Immature natural killer cell (primary cell): ENCODE measurements at regions not wholly inside any gene's neighbourhood (a gene's known extent, or its start where the extent isn't known, plus 50 kb on each side); places are given as distances from the start of the nearest gene placed in this dataset.

Experiments
- DNase-seq, 3 donors: peaks; one replicate each; pipeline ENCODE4 v3.0.0; 2022; ENCODE audit warnings: mixed read lengths in 1 of 3
- H3K27ac Mint-ChIP-seq, 6 donors: one replicate each; pipeline ENCODE4 v1.8.0; 2020; ENCODE audit warnings: mixed read lengths in 6 of 6, mild to moderate bottlenecking in 5 of 6, inconsistent platforms in 4 of 6, moderate library complexity in 3 of 6
- H3K27me3 Mint-ChIP-seq, 3 donors: one replicate each; pipeline ENCODE4 v1.8.0; 2020 to 2021; ENCODE audit warnings: low read depth in 3 of 3, mild to moderate bottlenecking in 3 of 3, mixed read lengths in 3 of 3, moderate library complexity in 3 of 3, inconsistent platforms in 1 of 3
- H3K36me3 Mint-ChIP-seq, 3 donors: one replicate each; pipeline ENCODE4 v1.8.0; 2020; ENCODE audit warnings: mixed read lengths in 3 of 3, inconsistent platforms in 2 of 3, mild to moderate bottlenecking in 2 of 3
- H3K4me1 Mint-ChIP-seq, 2 donors: one replicate each; pipeline ENCODE4 v1.8.0; 2020; ENCODE audit warnings: inconsistent platforms in 2 of 2, mild to moderate bottlenecking in 2 of 2, mixed read lengths in 2 of 2, moderate library complexity in 1 of 2
- H3K4me3 Mint-ChIP-seq, 5 donors: one replicate each; pipeline ENCODE4 v1.8.0; 2020; ENCODE audit warnings: mild to moderate bottlenecking in 5 of 5, mixed read lengths in 5 of 5, inconsistent platforms in 3 of 5, moderate library complexity in 3 of 5
- H3K9me3 Mint-ChIP-seq, 6 donors: one replicate each; pipeline ENCODE4 v1.8.0; 2020; ENCODE audit warnings: mild to moderate bottlenecking in 6 of 6, mixed read lengths in 6 of 6, inconsistent platforms in 4 of 6, moderate library complexity in 3 of 6

- Mint-ChIP-seq H3K4me3 (no peak overlapping the region), H3K36me3 (no peaks in the 10 kb centered on the region), H3K9me3 (peaks cover 7 to 50% (median 17%) of the 10 kb centered on the region in 6 donors), H3K4me1 (no peaks in the 10 kb centered on the region), H3K27me3 (peaks cover 0 to 2% (median 1%) of the 10 kb centered on the region in 3 donors), H3K27ac (no peak overlapping the region)
- DNase-seq, result no peak
Measured at GRCh38 chr15:25185156-25185710, 230.4 kb downstream of the SNRPN start.

- H3K27ac Mint-ChIP-seq, result no peak overlapping the region
- no peak overlapping the region for H3K4me3 Mint-ChIP-seq
- no peaks in the 10 kb centered on the region for H3K36me3 Mint-ChIP-seq
- no peaks in the 10 kb centered on the region for H3K4me1 Mint-ChIP-seq
- DNase-seq, result no peak
- H3K27me3 Mint-ChIP-seq, result peaks cover 0 to 2% (median 1%) of the 10 kb centered on the region in 3 donors
- peaks cover 6 to 53% (median 17%) of the 10 kb centered on the region in 6 donors for H3K9me3 Mint-ChIP-seq
Measured at GRCh38 chr15:25185791-25186190, 231.0 kb downstream of the SNRPN start.

DNA sequence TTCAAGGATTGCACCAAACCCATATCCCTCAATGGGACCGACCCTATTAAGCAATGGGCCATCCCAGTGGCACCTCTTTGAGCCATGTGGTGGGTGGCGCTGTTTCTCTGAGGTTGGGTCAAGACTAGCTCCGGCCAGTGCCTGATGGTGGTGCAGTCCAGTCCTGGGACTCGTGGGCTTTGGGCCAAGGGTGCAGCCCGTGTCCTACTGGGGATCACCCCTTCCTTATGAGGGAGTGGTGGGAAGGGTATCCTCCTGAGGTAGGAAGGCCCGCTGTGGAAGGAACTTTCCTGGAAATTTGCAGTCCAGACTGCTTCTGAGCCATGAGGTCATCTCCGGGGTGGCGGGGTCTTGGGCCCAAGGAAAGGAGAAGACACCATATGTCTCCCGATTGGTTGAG is 231.6 kb downstream of the SNRPN start:
- Mint-ChIP-seq H3K36me3 (no peaks in the 10 kb centered on the region), H3K9me3 (peaks cover 6 to 54% (median 17%) of the 10 kb centered on the region in 6 donors), H3K4me1 (no peaks in the 10 kb centered on the region), H3K27ac (no peak overlapping the region), H3K4me3 (no peak overlapping the region), H3K27me3 (peaks cover 0 to 2% (median 1%) of the 10 kb centered on the region in 3 donors)
- DNase-seq, result no peak

GRCh38 chr15:25186906-25187645 is 232.3 kb downstream of the SNRPN start:
- H3K36me3 Mint-ChIP-seq, result no peaks in the 10 kb centered on the region
- no peaks in the 10 kb centered on the region for H3K4me1 Mint-ChIP-seq
- H3K27ac Mint-ChIP-seq, result no peak overlapping the region
- no peak for DNase-seq
- peaks cover 6 to 53% (median 16%) of the 10 kb centered on the region in 6 donors for H3K9me3 Mint-ChIP-seq
- no peak overlapping the region for H3K4me3 Mint-ChIP-seq
- H3K27me3 Mint-ChIP-seq, result peaks cover 0 to 2% (median 1%) of the 10 kb centered on the region in 3 donors

DNA sequence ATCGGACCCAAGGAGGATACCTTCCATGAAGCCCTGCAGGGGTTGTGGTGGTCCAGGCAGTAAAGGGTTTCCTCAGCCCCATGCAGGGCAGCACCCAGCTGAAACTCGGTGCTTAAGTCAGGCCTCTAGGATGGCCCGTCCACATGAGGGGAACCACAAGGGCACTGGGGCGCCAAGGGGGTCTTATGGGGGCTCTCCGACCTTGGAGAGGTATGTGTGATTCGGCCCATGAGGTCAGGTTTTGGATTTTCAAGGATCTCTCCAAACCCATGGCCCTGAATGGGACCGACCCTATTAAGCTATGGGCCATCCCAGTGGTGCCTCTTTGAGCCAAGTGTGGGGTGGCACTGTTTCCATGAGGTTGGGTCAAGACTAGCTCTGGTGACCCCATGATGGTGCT is 233.3 kb downstream of the SNRPN start:
- peaks cover 0 to 2% (median 1%) of the 10 kb centered on the region in 3 donors for H3K27me3 Mint-ChIP-seq
- no peak for DNase-seq
- H3K4me1 Mint-ChIP-seq, result no peaks in the 10 kb centered on the region
- no peak overlapping the region for H3K4me3 Mint-ChIP-seq
- H3K36me3 Mint-ChIP-seq, result no peaks in the 10 kb centered on the region
- peaks cover 6 to 45% (median 11%) of the 10 kb centered on the region in 6 donors for H3K9me3 Mint-ChIP-seq
- H3K27ac Mint-ChIP-seq, result no peak overlapping the region

- H3K27ac Mint-ChIP-seq, result no peak overlapping the region
- no peaks in the 10 kb centered on the region for H3K4me1 Mint-ChIP-seq
- H3K27me3 Mint-ChIP-seq, result peaks cover 0 to 2% (median 1%) of the 10 kb centered on the region in 3 donors
- H3K9me3 Mint-ChIP-seq, result peaks cover 6 to 41% (median 11%) of the 10 kb centered on the region in 6 donors
- H3K36me3 Mint-ChIP-seq, result no peaks in the 10 kb centered on the region
- no peak overlapping the region for H3K4me3 Mint-ChIP-seq
- DNase-seq, result no peak
Measured at GRCh38 chr15:25188551-25189101, 233.8 kb downstream of the SNRPN start.

DNA sequence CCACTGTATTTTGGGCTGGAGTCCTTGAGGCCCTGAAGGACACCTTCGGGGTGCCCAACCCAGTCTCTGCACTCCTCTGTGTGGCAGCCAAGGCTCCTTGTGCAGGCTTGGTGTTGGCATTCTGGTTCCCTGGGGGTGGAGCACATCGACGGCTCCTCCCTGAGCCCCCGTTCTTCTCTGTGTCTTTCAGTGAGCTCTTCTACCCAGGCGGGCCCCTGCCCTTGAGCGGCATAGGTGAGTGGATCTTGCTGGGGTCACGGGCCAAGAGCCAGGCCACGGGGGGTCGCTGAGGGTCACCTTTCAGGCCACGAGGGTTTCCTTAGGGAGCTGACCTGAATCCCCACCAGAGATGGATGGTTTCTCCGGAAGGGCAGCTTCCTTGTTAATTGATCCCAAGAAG is 234.8 kb downstream of the SNRPN start:
- H3K9me3 Mint-ChIP-seq, result peaks cover 6 to 38% (median 11%) of the 10 kb centered on the region in 6 donors

DNA sequence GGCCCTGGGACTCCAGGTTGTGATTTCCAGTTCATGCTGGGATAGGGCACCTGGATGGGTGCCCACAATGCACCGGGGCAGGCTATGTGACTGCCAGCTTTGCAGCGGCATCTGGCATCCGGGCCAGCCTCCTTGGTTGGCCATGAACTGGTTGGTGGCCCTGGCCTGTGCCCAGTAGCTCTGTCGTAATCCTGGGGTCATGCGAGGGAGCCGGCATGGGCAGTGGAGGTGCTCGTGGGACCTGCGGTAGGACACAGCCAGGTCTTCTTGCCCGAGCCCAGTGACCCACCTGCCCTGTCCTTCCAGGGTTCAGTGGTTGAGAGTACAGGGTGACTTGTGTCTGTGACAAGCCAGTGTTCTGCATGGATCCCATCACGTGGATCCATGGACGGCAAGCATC is 237.9 kb downstream of the SNRPN start:
- Mint-ChIP-seq H3K27me3 (peaks cover 0 to 3% (median 0%) of the 10 kb centered on the region in 3 donors), H3K4me1 (no peaks in the 10 kb centered on the region), H3K36me3 (no peaks in the 10 kb centered on the region), H3K4me3 (no peak overlapping the region), H3K27ac (no peak overlapping the region), H3K9me3 (peaks cover 4 to 32% (median 10%) of the 10 kb centered on the region in 6 donors)
- DNase-seq, result no peak

More for the DNA sequence above, 234.8 kb downstream of the SNRPN start:
- Mint-ChIP-seq H3K4me1 (no peaks in the 10 kb centered on the region), H3K27me3 (peaks cover 0 to 2% (median 1%) of the 10 kb centered on the region in 3 donors), H3K27ac (no peak overlapping the region), H3K36me3 (no peaks in the 10 kb centered on the region), H3K4me3 (no peak overlapping the region)
- DNase-seq, result no peak

DNA sequence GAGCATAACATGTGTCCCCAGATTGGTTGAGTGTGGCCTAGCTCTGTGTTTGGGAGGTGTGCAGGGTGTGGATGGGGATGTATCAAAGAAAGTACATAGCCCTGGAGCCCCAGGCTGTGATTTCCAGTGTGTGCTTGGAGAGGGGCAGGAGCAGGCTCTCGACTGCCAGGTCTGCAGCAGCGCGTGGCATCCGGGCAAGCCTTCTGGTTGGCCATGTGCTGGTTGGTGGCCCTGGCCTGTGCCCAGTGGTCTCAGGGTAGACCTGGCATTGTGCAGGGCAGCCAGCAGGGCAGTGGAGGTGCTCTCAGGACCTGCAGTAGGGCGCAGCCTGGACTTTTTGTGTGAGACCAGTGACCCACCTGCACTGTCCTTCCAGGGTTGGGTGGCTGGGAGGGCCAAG is 231.5 kb downstream of the UBE3A start:
- Mint-ChIP-seq H3K4me1 (no peaks in the 10 kb centered on the region), H3K27me3 (peaks cover 0 to 1% (median 0%) of the 10 kb centered on the region in 3 donors), H3K9me3 (peaks cover 0 to 13% (median 11%) of the 10 kb centered on the region in 6 donors), H3K4me3 (no peak overlapping the region), H3K36me3 (no peaks in the 10 kb centered on the region), H3K27ac (no peak overlapping the region)
- no peak for DNase-seq

- DNase-seq, result no peak
- peaks cover 0 to 1% (median 0%) of the 10 kb centered on the region in 3 donors for H3K27me3 Mint-ChIP-seq
- H3K27ac Mint-ChIP-seq, result no peak overlapping the region
- H3K9me3 Mint-ChIP-seq, result peaks cover 0 to 13% (median 10%) of the 10 kb centered on the region in 6 donors
- no peaks in the 10 kb centered on the region for H3K36me3 Mint-ChIP-seq
- H3K4me3 Mint-ChIP-seq, result no peak overlapping the region
- H3K4me1 Mint-ChIP-seq, result no peaks in the 10 kb centered on the region
Measured at GRCh38 chr15:25208735-25209134, 230.1 kb downstream of the UBE3A start.

GRCh38 chr15:25220834-25221233 is 218.0 kb downstream of the UBE3A start:
- Mint-ChIP-seq H3K27ac (no peak overlapping the region), H3K36me3 (no peaks in the 10 kb centered on the region), H3K9me3 (peaks cover 0 to 12% (median 8%) of the 10 kb centered on the region in 6 donors), H3K4me1 (no peaks in the 10 kb centered on the region), H3K4me3 (no peak overlapping the region), H3K27me3 (no peaks in the 10 kb centered on the region)
- DNase-seq, result no peak

DNA sequence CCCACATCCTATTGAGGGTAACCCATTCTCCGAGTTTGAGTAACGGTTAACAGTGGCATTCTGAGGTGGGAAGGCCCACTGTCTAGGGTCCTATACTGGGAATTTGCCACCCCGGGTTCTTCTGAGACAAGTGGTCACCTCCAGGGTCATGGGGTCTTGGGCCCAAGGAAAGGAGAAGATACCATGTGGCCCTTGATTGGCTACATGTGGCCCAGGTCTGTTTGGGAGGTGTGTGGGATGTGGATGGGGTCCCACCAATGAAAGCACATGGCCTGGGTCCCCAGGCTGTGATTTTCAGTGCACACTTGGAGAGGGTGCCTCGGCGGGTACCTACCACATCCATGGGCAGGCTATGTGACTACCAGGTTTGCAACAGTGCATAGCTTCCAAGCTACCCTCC is 214.4 kb downstream of the UBE3A start:
- Mint-ChIP-seq H3K4me1 (no peaks in the 10 kb centered on the region), H3K27ac (no peak overlapping the region), H3K27me3 (no peaks in the 10 kb centered on the region), H3K9me3 (peaks cover 0 to 13% (median 6%) of the 10 kb centered on the region in 6 donors), H3K4me3 (no peak overlapping the region), H3K36me3 (no peaks in the 10 kb centered on the region)
- DNase-seq, result no peak

- H3K27me3 Mint-ChIP-seq, result no peaks in the 10 kb centered on the region
- H3K36me3 Mint-ChIP-seq, result no peaks in the 10 kb centered on the region
- no peak overlapping the region for H3K4me3 Mint-ChIP-seq
- H3K4me1 Mint-ChIP-seq, result no peaks in the 10 kb centered on the region
- no peak overlapping the region for H3K27ac Mint-ChIP-seq
- peaks cover 4 to 16% (median 7%) of the 10 kb centered on the region in 6 donors for H3K9me3 Mint-ChIP-seq
- DNase-seq, result no peak
Measured at GRCh38 chr15:25226360-25226759, 212.5 kb downstream of the UBE3A start.

- no peak overlapping the region for H3K27ac Mint-ChIP-seq
- H3K27me3 Mint-ChIP-seq, result no peaks in the 10 kb centered on the region
Measured at GRCh38 chr15:25228261-25228660, 210.6 kb downstream of the UBE3A start.

More at GRCh38 chr15:25228261-25228660, 210.6 kb downstream of the UBE3A start:
- H3K4me3 Mint-ChIP-seq, result no peak overlapping the region
- DNase-seq, result no peak
- no peaks in the 10 kb centered on the region for H3K4me1 Mint-ChIP-seq
- H3K36me3 Mint-ChIP-seq, result no peaks in the 10 kb centered on the region
- H3K9me3 Mint-ChIP-seq, result peaks cover 4 to 14% (median 7%) of the 10 kb centered on the region in 6 donors
